GM19023 (cell line): ENCODE measurements at regions not wholly inside any gene's neighbourhood (a gene's known extent, or its start where the extent isn't known, plus 50 kb on each side); places are given as distances from the start of the nearest gene placed in this dataset.
"Not testable (repeated sequence)": the region's sequence is repeated elsewhere in the genome, so short reads cannot be mapped to it uniquely, and the experiment has no call there.

ENCODE experiments used
- ATAC-seq: cut with Tn5 transposase; IDR thresholded peaks from one replicate; pipeline ENCODE4 v1.9.1; 2021; ENCODE audit warnings: mild to moderate bottlenecking, moderate library complexity; ENCODE audit not compliant: unreplicated experiment

DNA sequence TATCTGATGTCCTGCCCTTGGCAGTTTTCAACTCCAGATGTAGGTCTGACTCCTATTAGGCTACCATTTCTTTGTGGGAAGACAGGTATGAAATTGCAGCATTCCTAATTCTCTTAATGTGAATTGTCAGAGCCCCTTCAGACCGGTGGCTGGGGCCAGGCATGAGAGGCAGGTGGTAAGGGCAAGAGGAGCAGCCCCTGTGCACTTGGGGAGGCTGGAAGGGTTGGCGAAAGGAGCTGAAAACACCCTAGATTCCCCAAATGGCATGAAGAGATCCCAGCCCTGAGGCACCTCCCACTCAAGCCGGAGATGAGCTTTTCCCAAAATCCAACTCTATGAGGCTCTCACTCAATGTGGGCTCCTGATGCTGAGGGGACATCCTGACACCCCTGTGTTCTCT, 453.2 kb downstream of the NR2F2 start:
- no peak for ATAC-seq

GRCh38 chr15:96790004-96790403, 459.5 kb downstream of the NR2F2 start:
- ATAC-seq: no peak

DNA sequence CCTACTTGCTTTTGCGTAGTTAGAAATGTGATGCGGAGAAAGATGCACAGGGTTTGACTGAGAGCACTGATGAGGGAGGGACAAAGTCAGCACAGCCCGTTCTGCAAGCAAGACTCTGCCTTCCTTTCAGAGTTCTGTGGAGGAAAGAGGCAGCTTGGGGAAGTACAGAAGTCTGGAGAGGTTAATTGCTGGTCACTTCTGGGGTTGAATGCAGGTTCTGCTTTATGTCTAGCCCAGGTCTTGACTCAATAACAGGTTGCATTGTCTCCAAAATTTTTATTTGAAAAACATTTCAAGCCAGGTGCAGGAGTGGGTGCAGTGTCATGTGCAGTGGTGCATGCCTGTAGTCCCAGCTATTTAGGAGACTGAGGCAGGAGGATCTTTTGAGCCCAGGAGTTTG, 461.7 kb downstream of the NR2F2 start:
- ATAC-seq: no peak

DNA sequence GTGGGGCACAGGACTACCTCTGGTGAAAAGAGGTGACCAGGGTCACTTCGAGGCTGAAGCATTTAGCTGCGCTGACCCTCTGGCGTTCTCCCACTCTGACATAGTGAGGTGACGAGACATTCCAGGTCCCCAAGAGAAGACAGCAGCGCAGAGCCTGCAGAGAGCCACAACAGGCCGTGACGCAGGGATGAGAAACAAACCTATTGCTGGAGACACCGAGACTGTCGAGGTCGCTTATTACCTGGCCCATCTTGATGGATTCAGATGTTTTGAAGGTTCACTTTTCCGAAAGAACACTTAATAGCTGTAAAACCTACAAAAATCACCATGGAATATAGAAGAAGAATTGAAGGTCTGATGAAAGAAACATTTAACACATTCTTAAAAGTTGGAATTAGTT, 466.3 kb downstream of the NR2F2 start:
- no peak for ATAC-seq

GRCh38 chr15:96801576-96802150, 471.2 kb downstream of the NR2F2 start:
- no peak for ATAC-seq

DNA sequence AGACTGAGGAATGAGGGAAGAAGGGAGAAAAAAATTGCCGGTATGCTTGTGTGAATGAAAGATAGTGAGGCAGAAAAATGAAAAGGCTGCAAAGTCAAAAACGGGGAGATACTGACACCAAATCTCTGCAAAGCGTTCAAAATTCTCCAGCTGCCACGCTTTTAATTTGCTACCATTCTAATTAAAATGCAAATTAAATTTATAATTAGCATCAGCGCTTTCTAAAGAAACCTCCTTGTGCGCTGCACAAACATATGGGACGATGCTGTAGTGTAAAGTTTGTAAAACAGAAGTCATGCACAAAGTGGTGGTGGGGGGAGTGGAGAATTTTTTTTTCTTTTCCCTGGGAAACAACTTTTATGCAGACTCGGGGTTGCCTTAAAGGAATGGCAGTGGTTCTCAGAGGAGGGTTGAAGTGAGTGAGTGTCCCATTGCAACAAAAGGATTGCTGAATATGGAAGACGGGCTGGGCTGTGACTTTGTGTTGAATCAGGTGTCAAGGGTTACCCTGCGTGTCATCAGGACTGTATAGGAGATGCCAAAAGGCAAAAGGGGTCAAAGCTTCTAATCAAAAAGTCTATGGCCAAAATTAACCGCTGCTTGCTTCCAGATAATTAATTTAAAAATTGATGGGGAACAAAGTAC, 472.2 kb downstream of the NR2F2 start:
- ATAC-seq: no peak

DNA sequence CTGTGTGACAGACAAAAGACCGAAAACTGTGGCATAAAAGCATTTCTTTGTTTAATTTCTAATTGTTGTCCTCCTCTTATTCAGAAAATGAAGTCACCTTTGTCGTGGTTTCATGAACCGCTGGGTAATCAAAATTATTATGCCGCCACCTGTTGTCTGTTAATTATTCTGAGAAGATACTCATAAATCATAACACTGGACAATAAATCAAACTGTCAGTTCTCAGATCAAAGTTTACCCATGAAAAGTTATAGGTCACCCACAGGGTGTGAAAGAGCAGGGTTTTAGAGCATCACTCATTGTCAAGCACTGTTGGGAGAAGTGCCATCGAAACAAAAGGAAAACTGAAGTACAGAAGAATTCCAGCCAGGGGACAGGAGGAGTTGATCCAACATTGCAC, 474.3 kb downstream of the NR2F2 start:
- no peak for ATAC-seq

DNA sequence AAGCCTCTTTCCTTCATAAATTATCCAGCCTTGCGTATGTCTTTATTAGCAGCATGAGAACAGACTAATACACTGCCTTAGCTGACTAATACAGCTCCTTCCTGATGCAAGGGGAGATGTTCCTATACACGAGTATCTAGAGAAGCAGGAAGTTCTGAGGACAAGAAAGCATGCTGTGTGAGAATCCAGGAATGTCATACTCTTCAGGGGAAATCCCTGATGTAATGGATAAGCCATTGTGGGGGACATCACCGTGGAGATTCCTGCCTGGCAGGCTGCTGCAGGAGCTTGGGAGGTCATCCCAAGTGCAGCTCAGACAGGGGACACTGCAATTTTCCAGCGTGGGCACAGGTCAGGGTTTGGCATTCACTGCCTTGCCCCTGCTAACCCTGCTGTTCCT, 476.9 kb downstream of the NR2F2 start:
- no peak for ATAC-seq

DNA sequence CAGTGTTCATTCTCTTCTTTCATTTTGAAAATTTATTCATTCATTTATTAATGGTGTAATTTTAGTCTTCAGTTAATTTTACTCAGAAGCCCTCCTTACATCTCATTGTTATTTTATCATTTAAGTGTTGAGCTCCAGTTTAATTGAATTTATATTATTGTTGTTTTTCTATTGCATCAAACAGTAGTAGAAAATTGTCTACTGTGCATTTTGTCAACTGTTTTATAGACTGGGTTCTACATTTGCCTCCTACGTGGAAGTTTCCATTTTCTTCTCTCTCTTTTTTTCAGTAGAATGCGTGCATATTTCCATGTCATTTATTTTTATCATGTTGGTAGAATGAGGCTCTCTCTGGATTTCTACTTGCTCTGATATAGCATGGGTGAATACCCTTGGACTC, 487.4 kb downstream of the NR2F2 start:
- ATAC-seq: no peak

- ATAC-seq: no peak
Measured at GRCh38 chr15:96818861-96819260, 488.4 kb downstream of the NR2F2 start.

GRCh38 chr15:96827981-96828380, 497.5 kb downstream of the NR2F2 start:
- no peak for ATAC-seq

- no peak for ATAC-seq
Measured at GRCh38 chr15:96837241-96837970, 506.9 kb downstream of the NR2F2 start.

GRCh38 chr15:96838081-96838480, 507.6 kb downstream of the NR2F2 start:
- ATAC-seq: no peak

- no peak for ATAC-seq
Measured at GRCh38 chr15:96849271-96849900, 518.9 kb downstream of the NR2F2 start.

GRCh38 chr15:96851613-96852012, 521.1 kb downstream of the NR2F2 start:
- ATAC-seq: no peak

GRCh38 chr15:96858694-96859093, 528.2 kb downstream of the NR2F2 start:
- no peak for ATAC-seq

GRCh38 chr15:96860741-96861140, 530.2 kb downstream of the NR2F2 start:
- no peak for ATAC-seq

DNA sequence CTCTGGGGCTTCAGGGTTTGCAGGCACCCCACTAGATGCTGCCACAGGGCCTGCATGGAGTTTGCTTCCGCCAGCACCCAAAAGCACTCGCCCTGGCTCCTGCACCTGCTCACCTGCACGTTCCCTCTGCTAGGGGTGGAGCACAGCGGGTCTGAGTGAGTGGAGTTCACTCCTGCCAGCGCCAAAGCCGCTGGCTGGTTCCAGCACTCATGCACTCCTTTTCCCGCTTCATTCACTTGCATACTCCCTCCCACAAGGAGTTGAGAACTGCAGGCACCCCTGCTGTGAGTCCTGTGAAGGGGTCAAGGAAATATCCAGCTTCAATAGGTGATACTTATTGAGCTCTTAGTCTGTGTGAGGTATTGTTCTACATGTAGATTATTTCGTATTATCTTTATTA, 537.5 kb downstream of the NR2F2 start:
- no peak for ATAC-seq

DNA sequence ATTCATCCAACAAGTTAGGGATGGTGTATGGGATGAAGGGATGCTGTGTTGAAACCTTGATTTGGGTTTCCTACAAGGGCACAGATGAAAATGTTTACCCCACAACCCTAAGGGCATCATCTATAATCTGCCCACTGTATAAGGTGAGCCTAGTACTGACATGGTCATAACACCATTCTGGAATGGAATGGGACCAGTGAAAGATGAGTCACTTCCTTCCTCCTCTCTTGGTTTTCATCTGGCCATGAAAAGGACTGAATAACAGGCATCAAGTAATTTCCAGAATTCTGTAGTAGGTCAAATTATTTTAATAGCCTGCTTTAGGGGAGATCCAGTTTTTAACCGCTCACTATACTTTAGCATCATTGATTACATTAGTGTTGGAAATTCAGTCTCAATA, 538.6 kb downstream of the NR2F2 start:
- no peak for ATAC-seq

DNA sequence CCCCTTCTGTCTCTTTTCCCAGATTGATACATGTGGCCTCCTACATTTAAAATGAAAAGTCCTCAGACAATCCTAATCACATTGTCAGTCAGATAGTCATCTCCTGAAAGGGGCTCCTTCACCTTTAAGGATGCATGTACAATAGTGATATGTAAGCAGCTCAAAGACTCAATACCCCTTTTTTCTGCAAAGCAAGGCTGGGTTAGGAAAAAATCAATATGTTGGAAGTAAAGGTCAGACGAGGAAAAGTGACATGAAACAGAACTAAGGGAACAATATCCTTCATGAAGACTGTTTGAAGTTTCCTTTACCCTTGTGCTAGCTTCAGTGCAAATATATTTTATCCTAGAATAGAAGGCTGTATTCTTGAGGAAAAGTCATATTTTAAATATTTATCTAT, 539.3 kb downstream of the NR2F2 start:
- no peak for ATAC-seq

- ATAC-seq: no peak
Measured at GRCh38 chr15:96870580-96870979, 540.1 kb downstream of the NR2F2 start.

DNA sequence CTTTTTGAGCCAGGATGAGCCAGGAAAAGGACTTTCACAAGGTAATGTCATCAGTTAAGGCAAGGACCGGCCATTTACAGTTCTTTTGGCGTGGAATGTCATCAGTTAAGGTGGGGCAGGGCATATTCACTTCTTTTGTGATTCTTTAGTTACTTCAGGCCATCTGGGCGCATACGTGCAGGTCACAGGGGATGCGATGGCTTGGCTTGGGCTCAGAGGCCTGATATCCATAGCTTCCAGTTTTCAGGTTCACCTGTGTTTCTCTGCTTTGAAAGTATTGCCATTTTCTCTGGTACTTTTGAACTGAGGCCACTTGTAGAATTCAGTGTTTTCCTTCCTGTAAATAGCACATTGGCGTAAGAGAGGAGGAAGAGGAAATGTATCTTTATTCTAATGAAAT, 546.9 kb downstream of the NR2F2 start:
- ATAC-seq: not testable (repeated sequence)
